Natural killer cell (primary cell): ENCODE measurements at regions not wholly inside any gene's neighbourhood (a gene's known extent, or its start where the extent isn't known, plus 50 kb on each side); places are given as distances from the start of the nearest gene placed in this dataset.

ENCODE experiments used
- ATAC-seq, 3 donors: fragments of 150-1000 bp in 2 of 3; fragments of 200-7000 bp in 1 of 3; cut with Tn5 transposase; 1 replicate in 1 of 3; 2 replicates in 2 of 3; pipeline ENCODE4 v1.10.0; 2021; ENCODE audit warnings: mild to moderate bottlenecking in 2 of 3, moderate library complexity in 2 of 3
- DNase-seq, 2 donors: peaks; one replicate each; pipeline versions ENCODE4 v3.0.0 to v3.0.0-alpha.2; 2013 to 2021; ENCODE audit warnings: mixed read lengths in 1 of 2
- H3K27ac ChIP-seq: one replicate; pipeline ENCODE4 v1.5.1; 2013; ENCODE audit warnings: mild to moderate bottlenecking, low read length
- H3K27me3 ChIP-seq: one replicate; pipeline ENCODE4 v1.6.1; 2013; ENCODE audit warnings: low read length; ENCODE audit not compliant: control insufficient read depth, insufficient read depth
- H3K36me3 ChIP-seq: one replicate; pipeline ENCODE4 v1.6.1; 2013; ENCODE audit warnings: low read length; ENCODE audit not compliant: control insufficient read depth, insufficient read depth
- H3K4me1 ChIP-seq: one replicate; pipeline ENCODE4 v1.6.1; 2013; ENCODE audit warnings: low read length; ENCODE audit not compliant: control insufficient read depth, insufficient read depth
- H3K4me3 ChIP-seq: one replicate; pipeline ENCODE4 v1.5.1; 2013; ENCODE audit warnings: low read length
- H3K9me3 ChIP-seq: one replicate; pipeline ENCODE4 v1.6.1; 2013; ENCODE audit warnings: low read length; ENCODE audit not compliant: control insufficient read depth, insufficient read depth
- H3K27ac Mint-ChIP-seq, 2 donors: one replicate each; pipeline ENCODE4 v1.8.0; 2022; ENCODE audit warnings: mild to moderate bottlenecking in 2 of 2, mixed read lengths in 2 of 2, moderate library complexity in 1 of 2
- H3K27me3 Mint-ChIP-seq, 2 donors: one replicate each; pipeline ENCODE4 v1.8.0; 2022; ENCODE audit warnings: low read depth in 2 of 2, mixed read lengths in 2 of 2
- H3K36me3 Mint-ChIP-seq: one replicate; pipeline ENCODE4 v1.8.0; 2022; ENCODE audit warnings: mixed read lengths
- H3K4me1 Mint-ChIP-seq, 2 donors: one replicate each; pipeline ENCODE4 v1.8.0; 2022; ENCODE audit warnings: mixed read lengths in 2 of 2
- H3K4me3 Mint-ChIP-seq: one replicate; pipeline ENCODE4 v1.8.0; 2022; ENCODE audit warnings: mild to moderate bottlenecking, moderate library complexity, mixed read lengths
- H3K9me3 Mint-ChIP-seq, 2 donors: one replicate each; pipeline ENCODE4 v1.8.0; 2022; ENCODE audit warnings: mixed read lengths in 2 of 2
- CTCF ChIP-seq: fragments of 200-600 bp; IDR thresholded peaks from one replicate; pipeline ENCODE4 v1.8.0; 2022; ENCODE audit warnings: antibody characterized with exemption
- WGBS: methylation state at CpG from one replicate; pipeline ENCODE4 v1.1.7; 2013; ENCODE audit warnings: missing lambda C conversion rate; ENCODE audit not compliant: insufficient coverage; 5-methylcytosine and 5-hydroxymethylcytosine counted together
- intact Hi-C: fragments of 100-400 bp; cut with micrococcal nuclease; formaldehyde crosslinking; loops from one replicate; pipeline ENCODE4 v1.14.2; 2022

GRCh38 chr19:30898353-30899103 lies 450.7 kb downstream of the TSHZ3 start:
- peaks cover 0 to 17% of the 10 kb centered on the region in 2 donors for H3K27me3 Mint-ChIP-seq
- H3K27ac Mint-ChIP-seq = no peak overlapping the region
- ATAC-seq (no peak), DNase-seq (no peak)
- H3K27ac ChIP-seq = no peak overlapping the region
- no peaks in the 10 kb centered on the region for H3K9me3 Mint-ChIP-seq
- intact Hi-C loops = no loop called here
- H3K36me3 ChIP-seq = no peaks in the 10 kb centered on the region
- H3K9me3 ChIP-seq = no peaks in the 10 kb centered on the region
- H3K4me3 ChIP-seq = no peak overlapping the region
- WGBS = 98% methylated on average over 5 of the region's 5 CpGs
- no peak overlapping the region for H3K4me3 Mint-ChIP-seq
- no peaks in the 10 kb centered on the region for H3K4me1 Mint-ChIP-seq
- TF ChIP-seq CTCF = no peak
- H3K4me1 ChIP-seq = no peaks in the 10 kb centered on the region
- no peaks in the 10 kb centered on the region for H3K36me3 Mint-ChIP-seq
- H3K27me3 ChIP-seq = no peaks in the 10 kb centered on the region

GRCh38 chr19:30897553-30897952 lies 451.7 kb downstream of the TSHZ3 start:
- no peaks in the 10 kb centered on the region for H3K4me1 Mint-ChIP-seq
- DNase-seq (no peak), ATAC-seq (no peak)
- Histone ChIP-seq H3K27ac (no peak overlapping the region), H3K27me3 (no peaks in the 10 kb centered on the region), H3K4me3 (no peak overlapping the region), H3K9me3 (no peaks in the 10 kb centered on the region), H3K36me3 (no peaks in the 10 kb centered on the region), H3K4me1 (peaks cover 4% of the 10 kb centered on the region)
- H3K36me3 Mint-ChIP-seq = no peaks in the 10 kb centered on the region
- peaks cover 0 to 13% of the 10 kb centered on the region in 2 donors for H3K27me3 Mint-ChIP-seq
- no peaks in the 10 kb centered on the region for H3K9me3 Mint-ChIP-seq
- 81% methylated on average over 6 of the region's 7 CpGs for WGBS
- H3K4me3 Mint-ChIP-seq = no peak overlapping the region
- no peak overlapping the region for H3K27ac Mint-ChIP-seq
- intact Hi-C loops = no loop called here
- TF ChIP-seq CTCF = no peak

- no peak overlapping the region for H3K4me3 ChIP-seq
- intact Hi-C loops = no loop called here
- no peak overlapping the region for H3K4me3 Mint-ChIP-seq
- no peaks in the 10 kb centered on the region for H3K36me3 ChIP-seq
- TF ChIP-seq CTCF = no peak
- H3K36me3 Mint-ChIP-seq = no peaks in the 10 kb centered on the region
- ATAC-seq (no peak), DNase-seq (no peak)
- peaks cover 4% of the 10 kb centered on the region for H3K4me1 ChIP-seq
- H3K27me3 Mint-ChIP-seq = peaks cover under 1 to 8% of the 10 kb centered on the region in 2 donors
- no peaks in the 10 kb centered on the region for H3K9me3 Mint-ChIP-seq
- H3K27ac Mint-ChIP-seq = no peak overlapping the region
- H3K27me3 ChIP-seq = no peaks in the 10 kb centered on the region
- 83% methylated on average over 3 of the region's 3 CpGs for WGBS
- no peaks in the 10 kb centered on the region for H3K9me3 ChIP-seq
- H3K4me1 Mint-ChIP-seq = no peaks in the 10 kb centered on the region
- H3K27ac ChIP-seq = no peak overlapping the region
These were observed 452.2 kb downstream of the TSHZ3 start for GRCh38 chr19:30897034-30897433.

GRCh38 chr19:30896554-30896953 lies 452.7 kb downstream of the TSHZ3 start:
- Mint-ChIP-seq H3K4me1 (no peaks in the 10 kb centered on the region), H3K27ac (no peak overlapping the region), H3K36me3 (no peaks in the 10 kb centered on the region), H3K4me3 (no peak overlapping the region), H3K27me3 (peaks cover 5 to 7% of the 10 kb centered on the region in 2 donors), H3K9me3 (no peaks in the 10 kb centered on the region)
- H3K9me3 ChIP-seq = no peaks in the 10 kb centered on the region
- no peak overlapping the region for H3K27ac ChIP-seq
- ATAC-seq (no peak), DNase-seq (no peak)
- intact Hi-C loops = no loop called here
- H3K36me3 ChIP-seq = no peaks in the 10 kb centered on the region
- WGBS = 78% methylated on average over 1 of the region's 1 CpG
- H3K4me1 ChIP-seq = peaks cover 4% of the 10 kb centered on the region
- H3K4me3 ChIP-seq = no peak overlapping the region
- TF ChIP-seq CTCF = no peak
- H3K27me3 ChIP-seq = no peaks in the 10 kb centered on the region
